ENCODE measurements at regions not wholly inside any gene's neighbourhood (a gene's known extent, or its start where the extent isn't known, plus 50 kb on each side); places are given as distances from the start of the nearest gene placed in this dataset.

DNA sequence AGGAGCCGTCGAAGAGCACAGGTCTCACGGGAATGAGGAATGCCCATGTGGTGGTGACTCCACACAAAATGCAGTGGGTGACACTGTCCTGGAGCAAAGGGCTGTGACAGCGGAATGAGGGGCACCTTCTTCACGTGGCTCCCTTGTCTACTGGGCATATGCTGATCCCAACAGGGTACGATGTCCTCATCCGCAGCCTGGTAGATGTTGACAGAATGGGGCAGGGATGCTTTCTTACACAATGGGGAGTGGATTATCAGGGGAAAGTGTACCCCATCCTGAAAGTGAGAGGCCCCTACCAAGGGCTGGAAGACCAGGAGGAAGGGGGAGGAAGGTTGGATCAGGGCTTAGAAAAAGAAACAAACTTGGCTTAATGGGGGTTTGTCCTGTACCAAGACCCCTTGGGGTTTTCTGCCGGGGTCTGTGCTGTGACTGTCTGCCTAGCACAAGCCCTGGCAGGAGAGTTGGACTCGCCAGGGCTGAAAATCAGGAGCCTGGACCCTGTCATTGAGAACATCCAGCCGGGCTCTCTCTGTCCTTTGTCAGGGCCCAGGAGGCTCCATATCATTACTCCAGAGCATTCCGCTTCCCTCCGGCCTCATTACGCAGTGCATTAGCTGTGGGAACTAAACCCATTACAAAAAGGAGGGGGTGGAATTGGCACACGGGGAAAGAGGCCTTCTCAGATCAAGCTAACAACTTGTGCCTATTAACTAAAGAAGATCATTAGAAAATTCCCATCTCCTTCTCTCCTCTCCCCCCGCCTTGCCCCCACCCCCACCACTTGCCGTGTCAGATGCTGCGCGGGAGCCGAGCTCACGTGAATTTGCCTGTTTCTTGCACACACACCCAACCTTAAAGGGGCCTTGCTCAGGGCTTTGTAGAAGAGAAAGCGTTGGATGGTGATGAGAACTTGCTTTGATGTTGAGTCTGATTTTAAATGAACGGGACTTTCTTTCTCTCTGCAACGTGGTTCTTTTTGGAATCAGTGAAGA, 171.8 kb upstream of the PARP11 start:
- peak; percentile 2 for DNase-seq (ENCODE audit: low spot score)
- in situ Hi-C loops (cut with MboI; ENCODE audit: low pct_unique_long_range_greater_than_20kb, low sequenced_read_pairs, unreplicated experiment): no loop called here

DNA sequence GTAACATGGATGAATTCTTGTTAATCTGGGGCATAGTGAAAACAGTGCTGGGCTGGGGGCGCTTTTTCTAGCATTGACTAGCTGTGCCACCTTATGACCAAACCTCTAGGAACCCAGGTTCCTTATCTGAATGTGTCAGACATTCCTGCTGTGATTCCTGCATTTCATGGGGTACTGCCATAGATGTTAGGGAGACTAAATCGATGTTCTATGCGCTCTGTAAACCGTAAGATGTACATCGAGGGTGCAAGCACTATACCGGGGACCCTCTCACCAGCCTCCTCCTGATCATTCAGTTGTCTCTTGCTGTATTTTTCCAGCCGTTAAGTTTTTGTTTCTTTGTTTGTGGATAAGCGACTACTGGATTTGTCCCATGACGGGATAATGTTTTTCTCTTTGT, 170.9 kb upstream of the PARP11 start:
- in situ Hi-C loops (cut with MboI; ENCODE audit: low pct_unique_long_range_greater_than_20kb, low sequenced_read_pairs, unreplicated experiment): no loop called here
- TF ChIP-seq, protein P1, sequence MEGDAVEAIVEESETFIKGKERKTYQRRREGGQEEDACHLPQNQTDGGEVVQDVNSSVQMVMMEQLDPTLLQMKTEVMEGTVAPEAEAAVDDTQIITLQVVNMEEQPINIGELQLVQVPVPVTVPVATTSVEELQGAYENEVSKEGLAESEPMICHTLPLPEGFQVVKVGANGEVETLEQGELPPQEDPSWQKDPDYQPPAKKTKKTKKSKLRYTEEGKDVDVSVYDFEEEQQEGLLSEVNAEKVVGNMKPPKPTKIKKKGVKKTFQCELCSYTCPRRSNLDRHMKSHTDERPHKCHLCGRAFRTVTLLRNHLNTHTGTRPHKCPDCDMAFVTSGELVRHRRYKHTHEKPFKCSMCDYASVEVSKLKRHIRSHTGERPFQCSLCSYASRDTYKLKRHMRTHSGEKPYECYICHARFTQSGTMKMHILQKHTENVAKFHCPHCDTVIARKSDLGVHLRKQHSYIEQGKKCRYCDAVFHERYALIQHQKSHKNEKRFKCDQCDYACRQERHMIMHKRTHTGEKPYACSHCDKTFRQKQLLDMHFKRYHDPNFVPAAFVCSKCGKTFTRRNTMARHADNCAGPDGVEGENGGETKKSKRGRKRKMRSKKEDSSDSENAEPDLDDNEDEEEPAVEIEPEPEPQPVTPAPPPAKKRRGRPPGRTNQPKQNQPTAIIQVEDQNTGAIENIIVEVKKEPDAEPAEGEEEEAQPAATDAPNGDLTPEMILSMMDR (IDR thresholded peaks at IDR 0.05; ENCODE audit: extremely low read depth, insufficient read depth, missing control alignments): no peak

More for the DNA sequence above, 171.8 kb upstream of the PARP11 start:
- TF ChIP-seq, protein P1 (IDR thresholded peaks at IDR 0.05; ENCODE audit: extremely low read depth, insufficient read depth, missing control alignments): no peak

DNA sequence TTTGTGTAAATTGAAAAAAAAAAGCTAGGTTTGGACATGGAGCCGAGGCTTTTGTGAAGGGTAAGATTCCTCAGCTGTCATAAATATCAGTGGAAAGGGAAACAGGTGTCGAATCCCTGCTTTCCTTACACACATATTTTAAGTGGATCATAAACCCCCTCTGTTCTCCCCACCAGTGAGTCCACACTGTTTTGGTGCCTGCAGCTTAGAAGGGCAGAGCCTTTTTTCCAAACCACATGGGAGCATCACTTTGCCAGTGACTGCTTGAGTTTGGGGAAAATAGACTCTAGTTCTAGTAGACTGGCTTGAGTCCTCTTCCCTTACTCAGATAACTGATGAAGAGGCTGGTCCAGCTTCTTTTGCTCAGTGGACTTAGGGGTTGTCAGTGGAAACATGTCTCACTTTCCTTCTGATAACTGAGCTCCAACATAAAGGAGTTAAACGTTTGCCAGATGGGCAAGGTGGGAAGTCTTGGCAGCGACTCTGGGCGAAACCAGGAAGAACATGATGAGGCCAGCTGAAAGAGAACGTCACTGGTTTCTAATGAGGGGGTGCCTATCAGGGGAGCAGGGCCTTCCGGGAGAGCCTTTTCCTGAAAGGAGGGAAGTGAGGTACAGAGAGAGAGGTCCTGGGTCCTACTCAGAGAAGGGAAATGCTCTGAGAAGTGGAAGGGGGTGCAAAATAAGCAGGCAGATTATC, 168.1 kb upstream of the PARP11 start:
- DNase-seq (ENCODE audit: low spot score): no peak
- TF ChIP-seq, protein P1 (IDR thresholded peaks at IDR 0.05; ENCODE audit: extremely low read depth, insufficient read depth, missing control alignments): no peak
- in situ Hi-C loops (cut with MboI; ENCODE audit: low pct_unique_long_range_greater_than_20kb, low sequenced_read_pairs, unreplicated experiment): no loop called here

More for the DNA sequence above, 170.9 kb upstream of the PARP11 start:
- DNase-seq (ENCODE audit: low spot score): peak; percentile 2

DNA sequence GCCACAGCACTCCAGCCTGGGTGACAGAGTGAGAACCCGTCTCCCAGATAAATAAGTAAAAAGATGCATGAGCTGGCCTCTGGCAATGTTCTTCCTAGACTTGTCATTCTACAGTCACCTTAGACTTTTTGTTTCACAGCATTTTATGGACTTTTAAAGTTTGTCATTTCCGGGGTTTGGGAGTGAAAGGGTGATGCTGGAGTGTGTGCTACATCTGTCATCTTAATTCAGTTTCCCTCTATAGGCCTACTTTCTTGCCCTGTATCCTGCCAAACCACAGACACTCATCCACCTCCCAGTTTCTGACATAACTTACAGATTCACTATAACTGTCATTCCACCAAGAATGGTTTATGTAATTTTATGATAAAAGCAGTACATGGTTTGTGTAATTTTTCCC, 166.7 kb upstream of the PARP11 start:
- in situ Hi-C loops (cut with MboI; ENCODE audit: low pct_unique_long_range_greater_than_20kb, low sequenced_read_pairs, unreplicated experiment): no loop called here
- TF ChIP-seq, protein P1 (IDR thresholded peaks at IDR 0.05; ENCODE audit: extremely low read depth, insufficient read depth, missing control alignments): no peak
- DNase-seq (ENCODE audit: low spot score): no peak

DNA sequence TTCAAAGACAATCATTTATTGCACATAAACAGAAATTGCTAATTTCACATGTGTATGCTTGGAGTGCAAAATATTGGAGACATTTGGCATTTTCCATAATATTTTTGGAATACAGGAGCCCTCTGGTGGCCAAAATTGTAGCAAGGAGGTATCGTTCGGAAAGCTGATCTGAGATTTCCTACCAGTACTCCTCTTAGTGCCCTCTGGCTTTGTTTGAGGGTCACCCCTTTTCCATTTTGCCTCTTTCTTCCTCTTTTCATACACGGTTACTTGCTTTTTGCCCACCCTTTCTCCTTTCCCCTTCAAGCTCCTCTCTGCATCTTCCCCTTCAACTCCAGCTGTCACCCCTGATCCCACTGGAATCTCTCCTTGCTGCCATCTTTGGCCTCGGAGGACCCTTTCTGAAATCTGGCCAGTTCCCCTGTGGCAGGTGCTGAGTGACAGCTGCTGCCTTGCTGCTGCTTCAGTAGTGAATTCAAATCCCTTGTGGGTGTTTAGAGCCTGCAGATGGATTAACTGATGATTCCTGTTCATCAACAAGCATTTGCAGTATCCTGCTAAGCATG, 164.6 kb upstream of the PARP11 start:
- TF ChIP-seq, protein P1 (IDR thresholded peaks at IDR 0.05; ENCODE audit: extremely low read depth, insufficient read depth, missing control alignments): peak; percentile 39
- DNase-seq (ENCODE audit: low spot score): no peak
- in situ Hi-C loops (cut with MboI; ENCODE audit: low pct_unique_long_range_greater_than_20kb, low sequenced_read_pairs, unreplicated experiment): no loop called here

DNA sequence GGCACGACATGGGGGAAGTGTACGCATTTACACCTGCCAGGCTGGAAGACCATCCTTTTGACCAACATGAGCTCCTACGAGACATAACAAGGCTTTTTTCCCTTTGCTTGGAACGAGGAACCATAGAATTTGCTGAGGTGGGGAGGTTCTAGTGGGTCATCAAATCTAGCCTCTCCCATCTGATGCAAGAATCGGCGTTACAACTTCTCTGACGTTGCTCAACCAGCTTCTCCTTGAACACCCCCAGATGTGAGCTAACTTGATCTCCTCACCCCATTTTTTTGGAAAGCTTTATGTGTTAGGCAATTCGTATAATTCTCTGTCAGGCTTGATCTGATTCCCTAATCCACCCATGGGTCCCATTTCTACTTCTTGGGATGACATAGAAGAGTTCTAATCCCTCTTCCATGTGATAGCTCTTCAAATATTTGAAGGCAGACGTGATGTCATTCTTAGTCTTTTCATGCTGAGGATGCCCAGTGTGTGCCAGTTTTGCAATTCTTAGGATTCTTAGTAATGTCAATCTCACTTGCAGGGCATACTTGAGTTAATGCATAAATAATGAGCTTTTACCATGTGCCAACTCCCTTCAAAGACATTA, 163.6 kb upstream of the PARP11 start:
- no peak for DNase-seq (ENCODE audit: low spot score)
- TF ChIP-seq, protein P1 (IDR thresholded peaks at IDR 0.05; ENCODE audit: extremely low read depth, insufficient read depth, missing control alignments): no peak
- in situ Hi-C loops (cut with MboI; ENCODE audit: low pct_unique_long_range_greater_than_20kb, low sequenced_read_pairs, unreplicated experiment): no loop called here
